ENCODE measurements at regions not wholly inside any gene's neighbourhood (a gene's known extent, or its start where the extent isn't known, plus 50 kb on each side); places are given as distances from the start of the nearest gene placed in this dataset.
"Not testable (repeated sequence)": the region's sequence is repeated elsewhere in the genome, so short reads cannot be mapped to it uniquely, and the experiment has no call there.

DNA sequence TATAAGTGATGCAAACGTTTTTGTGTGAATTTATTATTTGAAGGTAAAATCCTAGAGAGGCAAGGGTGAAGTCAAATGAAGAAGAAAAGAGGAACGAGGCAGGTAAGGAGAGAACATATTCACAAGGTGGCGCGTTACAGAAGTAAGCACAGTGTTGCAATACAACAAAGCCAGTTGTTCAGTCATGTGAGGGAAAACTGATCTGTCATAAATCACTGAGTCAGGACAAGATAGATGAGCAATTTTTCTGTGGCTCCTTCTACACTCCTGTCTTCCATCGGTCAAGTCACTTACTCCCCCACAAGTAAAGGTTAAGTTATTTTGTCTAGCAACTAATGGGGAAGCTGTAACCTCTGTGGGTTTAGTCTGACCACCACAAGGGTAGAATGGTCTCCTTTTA, 203.0 kb upstream of the GK2 start:
- DNase-seq (ENCODE audit: low read depth in 1 of 2, low spot score in 1 of 2): no peak
- in situ Hi-C loops (cut with HindIII; ENCODE audit: low pct_unique_long_range_greater_than_20kb, low sequenced_read_pairs): no loop called here
- TF ChIP-seq JUND (IDR thresholded peaks at IDR 0.05; ENCODE audit: low read depth): no peak

DNA sequence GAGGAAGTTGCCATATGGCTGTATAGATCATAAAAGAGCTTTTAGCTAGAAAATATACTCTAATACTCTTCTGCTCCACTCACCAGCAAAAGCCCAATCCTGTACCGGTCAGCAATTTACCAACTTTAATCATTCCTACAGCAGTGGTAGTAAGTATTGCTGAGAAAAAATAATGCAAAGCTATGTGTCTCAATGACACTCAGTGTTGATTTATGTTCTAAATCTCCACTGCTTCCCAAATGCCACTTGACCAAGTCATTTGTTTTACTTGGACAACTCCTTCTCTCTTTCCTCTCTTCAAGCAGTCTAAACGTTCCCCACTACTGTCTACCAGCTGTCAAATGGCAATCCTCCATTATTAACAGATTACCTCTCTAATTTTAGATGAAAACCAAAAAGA, 201.8 kb upstream of the GK2 start:
- DNase-seq (ENCODE audit: low read depth in 1 of 2, low spot score in 1 of 2): no peak
- in situ Hi-C loops (cut with HindIII; ENCODE audit: low pct_unique_long_range_greater_than_20kb, low sequenced_read_pairs): no loop called here
- TF ChIP-seq JUND (IDR thresholded peaks at IDR 0.05; ENCODE audit: low read depth): no peak

DNA sequence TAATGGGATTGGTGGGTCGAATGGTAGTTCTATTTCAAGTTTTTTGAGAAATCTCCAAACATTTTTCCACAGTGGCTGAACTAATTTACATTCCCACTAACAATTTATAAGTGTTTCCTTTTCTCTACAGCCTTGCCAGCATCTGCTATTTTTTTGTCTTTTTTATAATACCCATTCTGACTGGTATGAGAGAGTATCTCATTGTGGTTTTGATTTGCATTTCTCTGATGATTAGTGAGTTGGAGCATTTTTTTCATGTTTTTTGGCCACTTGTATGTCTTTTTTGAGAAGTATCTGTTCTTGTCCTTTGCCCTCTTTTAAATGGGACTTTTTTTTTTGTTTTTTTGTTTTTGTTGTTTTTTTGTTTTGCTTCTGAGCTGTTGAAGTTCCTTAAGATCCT, 200.0 kb upstream of the GK2 start:
- in situ Hi-C loops (cut with HindIII; ENCODE audit: low pct_unique_long_range_greater_than_20kb, low sequenced_read_pairs): no loop called here
- TF ChIP-seq JUND (IDR thresholded peaks at IDR 0.05; ENCODE audit: low read depth): no peak
- no peak for DNase-seq (ENCODE audit: low read depth in 1 of 2, low spot score in 1 of 2)

DNA sequence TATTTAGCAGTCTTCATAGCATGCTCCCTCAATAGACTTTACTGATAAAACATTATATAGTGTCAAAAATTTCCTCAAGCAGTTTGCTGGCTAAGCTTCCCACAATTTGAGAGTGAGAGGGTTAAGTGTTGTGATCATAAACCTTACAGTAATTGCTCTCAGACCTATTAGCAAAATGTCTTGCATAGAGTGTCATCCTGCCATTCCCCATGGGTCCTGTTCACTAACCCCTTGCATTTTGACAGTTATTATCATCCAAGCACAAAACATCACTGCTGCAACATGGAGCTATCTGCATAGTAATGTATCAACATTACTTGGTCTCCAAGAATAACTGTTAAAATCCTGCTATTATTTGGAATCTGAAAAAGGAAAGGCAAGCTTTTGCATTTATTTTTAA, 196.1 kb upstream of the GK2 start:
- no peak for TF ChIP-seq JUND (IDR thresholded peaks at IDR 0.05; ENCODE audit: low read depth)
- in situ Hi-C loops (cut with HindIII; ENCODE audit: low pct_unique_long_range_greater_than_20kb, low sequenced_read_pairs): no loop called here

DNA sequence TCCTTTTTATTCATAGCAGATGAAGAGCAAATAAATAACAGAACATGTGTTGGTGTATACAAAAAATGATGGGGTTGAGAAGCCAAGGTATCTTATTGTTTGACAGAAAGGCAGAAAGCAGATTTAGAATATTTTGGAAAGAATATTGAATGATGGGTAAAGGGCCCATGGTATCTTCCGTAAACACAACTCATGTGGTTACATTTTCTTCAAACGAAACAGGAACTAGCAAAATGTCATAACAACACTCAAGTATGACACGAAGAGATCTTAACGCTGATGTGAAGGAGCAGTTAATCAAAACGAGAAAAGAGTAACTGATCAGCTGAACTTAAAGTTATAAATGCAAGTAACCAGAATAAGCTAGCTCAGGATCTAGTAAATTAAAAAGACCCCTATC, 195.7 kb upstream of the GK2 start:
- TF ChIP-seq JUND (IDR thresholded peaks at IDR 0.05; ENCODE audit: low read depth): no peak
- no peak for DNase-seq (ENCODE audit: low read depth in 1 of 2, low spot score in 1 of 2)
- in situ Hi-C loops (cut with HindIII; ENCODE audit: low pct_unique_long_range_greater_than_20kb, low sequenced_read_pairs): no loop called here

More for the DNA sequence above, 196.1 kb upstream of the GK2 start:
- DNase-seq (ENCODE audit: low read depth in 1 of 2, low spot score in 1 of 2): no peak

DNA sequence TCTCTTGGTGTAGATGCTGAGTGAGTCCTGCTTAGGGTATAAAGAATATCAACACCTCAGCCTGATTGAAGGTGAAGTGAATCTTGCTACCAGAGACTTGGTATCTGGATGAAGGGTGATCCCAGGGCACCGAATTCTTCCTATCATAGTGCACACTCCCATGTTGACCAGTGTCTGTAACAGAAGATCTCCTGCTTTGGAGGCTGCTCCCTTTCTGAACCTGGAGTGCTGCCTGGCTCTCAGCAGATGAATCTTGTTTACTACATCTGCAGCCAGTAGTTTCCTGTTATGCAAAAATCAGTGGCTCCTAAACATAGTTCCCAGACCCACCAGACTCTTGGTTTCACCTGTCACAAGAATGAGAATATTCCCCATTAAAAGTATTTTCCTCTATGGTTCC, 191.7 kb upstream of the GK2 start:
- DNase-seq (ENCODE audit: low read depth in 1 of 2, low spot score in 1 of 2): no peak
- TF ChIP-seq JUND (IDR thresholded peaks at IDR 0.05; ENCODE audit: low read depth): no peak
- in situ Hi-C loops (cut with HindIII; ENCODE audit: low pct_unique_long_range_greater_than_20kb, low sequenced_read_pairs): no loop called here

DNA sequence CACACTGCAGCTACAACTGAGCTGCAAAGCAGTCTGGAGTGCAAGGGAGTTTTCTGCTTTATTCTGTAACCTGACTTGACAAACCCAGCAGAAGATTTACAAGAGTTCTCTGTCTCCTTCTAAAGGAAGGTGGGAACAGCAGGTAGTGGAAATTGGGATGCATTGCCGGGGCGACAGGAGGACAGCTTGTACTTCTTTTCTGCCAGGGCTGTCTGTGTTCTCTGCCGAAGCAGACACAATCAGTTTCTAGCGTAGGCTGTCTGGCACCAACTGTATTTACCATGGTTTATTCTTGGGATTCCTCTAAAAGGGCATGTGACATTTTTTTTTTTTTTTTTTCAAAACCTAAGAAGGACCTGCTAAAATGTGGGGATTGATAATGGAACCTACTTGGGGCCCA, 190.8 kb upstream of the GK2 start:
- no peak for TF ChIP-seq JUND (IDR thresholded peaks at IDR 0.05; ENCODE audit: low read depth)
- in situ Hi-C loops (cut with HindIII; ENCODE audit: low pct_unique_long_range_greater_than_20kb, low sequenced_read_pairs): no loop called here
- no peak for DNase-seq (ENCODE audit: low read depth in 1 of 2, low spot score in 1 of 2)

DNA sequence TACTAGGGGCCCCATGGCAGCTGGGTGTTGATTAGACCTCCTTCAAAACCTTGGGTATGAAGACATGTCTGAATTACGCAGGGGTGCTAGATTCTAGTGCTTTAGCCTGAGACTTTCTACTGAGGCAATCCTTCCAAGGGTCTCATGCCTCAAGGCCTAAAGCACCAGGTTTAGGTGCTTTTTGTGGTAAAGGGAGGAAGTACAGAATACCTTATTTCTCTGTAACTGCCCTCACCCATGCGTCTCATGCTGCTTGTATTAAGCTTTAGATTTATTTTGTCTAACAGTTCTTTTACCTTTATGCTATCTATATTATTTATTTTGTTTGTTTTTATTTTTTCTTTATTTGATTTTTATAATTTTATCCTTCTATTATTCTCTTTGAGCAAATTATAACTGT, 190.2 kb upstream of the GK2 start:
- TF ChIP-seq JUND (IDR thresholded peaks at IDR 0.05; ENCODE audit: low read depth): no peak
- in situ Hi-C loops (cut with HindIII; ENCODE audit: low pct_unique_long_range_greater_than_20kb, low sequenced_read_pairs): no loop called here
- no peak for DNase-seq (ENCODE audit: low read depth in 1 of 2, low spot score in 1 of 2)

DNA sequence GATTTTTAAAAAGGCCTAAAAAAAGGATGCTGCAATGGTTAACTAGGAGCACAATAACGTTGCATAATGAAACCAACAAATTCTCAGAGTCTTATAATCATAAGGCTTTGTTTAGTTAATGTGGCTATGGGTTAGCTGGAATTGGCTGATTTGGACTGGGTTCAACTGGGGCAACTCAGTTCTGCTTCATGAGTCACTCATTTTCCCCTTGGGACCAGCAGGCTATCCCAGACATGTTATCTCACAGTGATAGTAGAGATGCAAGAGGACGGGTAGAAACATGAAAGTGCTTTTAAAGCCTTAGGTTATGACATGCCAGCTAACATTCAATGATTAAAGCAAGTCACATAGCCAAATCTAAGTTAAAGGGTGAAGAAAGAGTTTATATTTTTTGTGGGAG, 189.2 kb upstream of the GK2 start:
- in situ Hi-C loops (cut with HindIII; ENCODE audit: low pct_unique_long_range_greater_than_20kb, low sequenced_read_pairs): no loop called here
- no peak for TF ChIP-seq JUND (IDR thresholded peaks at IDR 0.05; ENCODE audit: low read depth)
- DNase-seq (ENCODE audit: low read depth in 1 of 2, low spot score in 1 of 2): no peak

DNA sequence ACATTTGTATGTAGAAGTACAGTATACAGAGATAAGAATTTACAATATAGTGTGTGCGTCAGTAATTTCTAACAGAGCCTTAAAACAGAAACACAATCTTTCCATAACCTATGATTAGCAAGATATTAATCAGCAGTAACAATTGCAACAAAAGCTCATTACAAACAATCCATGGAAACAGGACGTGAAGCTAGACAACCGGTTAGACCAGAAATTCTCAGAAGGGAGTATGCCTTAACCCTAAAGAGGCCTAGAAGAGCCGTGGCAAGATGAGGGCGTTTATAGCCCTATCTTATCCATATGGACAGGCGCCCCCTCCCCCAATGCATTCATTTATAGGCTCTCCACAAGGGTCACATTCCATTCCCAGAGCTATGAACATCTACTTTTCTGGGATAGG, 184.2 kb upstream of the GK2 start:
- DNase-seq (ENCODE audit: low read depth in 1 of 2, low spot score in 1 of 2); in situ Hi-C loops (cut with HindIII; ENCODE audit: low pct_unique_long_range_greater_than_20kb, low sequenced_read_pairs): not testable (repeated sequence)

DNA sequence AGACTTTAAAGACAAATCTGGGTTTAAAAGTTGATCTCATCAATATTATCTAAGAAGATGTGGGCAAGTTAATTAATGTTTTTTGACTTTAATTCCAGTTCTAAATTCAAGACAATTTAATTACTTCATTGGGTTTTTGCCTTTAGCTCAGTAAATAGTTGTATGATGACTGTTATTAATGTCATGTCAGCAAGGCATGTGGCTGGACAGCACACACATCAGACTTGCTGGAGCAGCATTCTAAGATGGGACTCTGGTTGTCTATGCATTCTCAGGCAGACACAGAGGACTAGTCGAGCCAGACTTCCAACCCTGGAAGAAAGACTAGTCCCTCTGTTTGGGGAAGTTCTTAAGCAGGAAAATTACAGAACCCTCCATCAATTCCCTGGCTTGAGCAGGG, 180.7 kb upstream of the GK2 start:
- TF ChIP-seq JUND (IDR thresholded peaks at IDR 0.05; ENCODE audit: low read depth): no peak
- DNase-seq (ENCODE audit: low read depth in 1 of 2, low spot score in 1 of 2): no peak
- in situ Hi-C loops (cut with HindIII; ENCODE audit: low pct_unique_long_range_greater_than_20kb, low sequenced_read_pairs): no loop called here

DNA sequence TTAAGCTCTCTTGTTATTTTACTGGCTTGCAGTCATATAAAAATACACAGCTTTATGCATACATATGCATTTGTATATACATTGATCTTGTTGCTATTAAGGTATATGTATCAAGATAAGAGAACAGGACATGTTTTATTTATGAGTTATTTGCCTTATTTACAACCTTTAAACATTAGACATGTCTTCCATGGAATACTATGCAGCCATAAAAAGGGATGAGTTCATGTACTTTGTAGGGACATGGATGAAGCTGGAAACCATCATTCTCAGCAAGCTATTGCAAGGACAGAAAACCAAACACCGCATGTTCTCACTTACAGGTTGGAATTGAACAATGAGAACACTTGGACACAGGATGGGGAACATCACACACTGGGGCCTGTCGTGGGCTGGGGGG, 179.2 kb upstream of the GK2 start:
- in situ Hi-C loops (cut with HindIII; ENCODE audit: low pct_unique_long_range_greater_than_20kb, low sequenced_read_pairs); DNase-seq (ENCODE audit: low read depth in 1 of 2, low spot score in 1 of 2): not testable (repeated sequence)

DNA sequence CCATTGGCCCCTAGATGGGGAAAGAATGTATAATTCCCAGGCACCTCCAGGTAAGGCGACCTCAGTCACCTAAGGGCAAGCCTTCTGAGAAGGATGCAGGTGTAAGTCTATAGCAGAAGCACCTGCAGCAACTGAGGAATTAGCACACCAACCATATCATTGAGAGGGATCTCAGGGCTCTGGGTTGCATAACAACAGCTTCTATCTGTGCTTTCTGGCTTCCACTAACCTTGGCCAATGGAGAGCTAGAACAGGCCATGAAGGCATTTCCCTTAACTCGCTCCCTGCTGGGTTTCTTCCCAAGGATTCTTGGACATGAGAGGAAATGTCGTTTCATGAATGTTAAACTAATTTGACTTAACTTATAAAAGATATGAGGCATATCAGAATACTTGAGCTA, 177.8 kb upstream of the GK2 start:
- in situ Hi-C loops (cut with HindIII; ENCODE audit: low pct_unique_long_range_greater_than_20kb, low sequenced_read_pairs): no loop called here
- no peak for TF ChIP-seq JUND (IDR thresholded peaks at IDR 0.05; ENCODE audit: low read depth)
- no peak for DNase-seq (ENCODE audit: low read depth in 1 of 2, low spot score in 1 of 2)

DNA sequence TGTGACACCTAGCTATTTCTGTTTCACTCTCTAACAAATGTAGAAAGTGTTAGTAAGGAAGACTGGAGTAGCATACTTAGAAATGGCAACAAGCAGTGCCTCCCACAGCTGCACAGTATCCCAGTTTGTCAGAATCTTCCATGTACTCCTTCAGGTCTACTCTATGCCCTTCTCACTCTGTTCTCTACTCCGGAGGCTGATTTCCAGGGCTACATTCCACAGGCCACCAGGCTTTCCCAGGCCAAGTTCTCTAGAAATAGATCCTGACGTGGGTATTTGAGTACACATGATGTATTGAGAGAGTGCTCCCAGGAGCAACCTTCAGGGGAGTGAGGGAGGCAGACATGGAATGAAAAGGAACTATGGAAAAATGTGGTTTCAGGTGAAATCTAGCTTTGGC, 177.3 kb upstream of the GK2 start:
- DNase-seq (ENCODE audit: low read depth in 1 of 2, low spot score in 1 of 2): no peak
- no peak for TF ChIP-seq JUND (IDR thresholded peaks at IDR 0.05; ENCODE audit: low read depth)
- in situ Hi-C loops (cut with HindIII; ENCODE audit: low pct_unique_long_range_greater_than_20kb, low sequenced_read_pairs): no loop called here

DNA sequence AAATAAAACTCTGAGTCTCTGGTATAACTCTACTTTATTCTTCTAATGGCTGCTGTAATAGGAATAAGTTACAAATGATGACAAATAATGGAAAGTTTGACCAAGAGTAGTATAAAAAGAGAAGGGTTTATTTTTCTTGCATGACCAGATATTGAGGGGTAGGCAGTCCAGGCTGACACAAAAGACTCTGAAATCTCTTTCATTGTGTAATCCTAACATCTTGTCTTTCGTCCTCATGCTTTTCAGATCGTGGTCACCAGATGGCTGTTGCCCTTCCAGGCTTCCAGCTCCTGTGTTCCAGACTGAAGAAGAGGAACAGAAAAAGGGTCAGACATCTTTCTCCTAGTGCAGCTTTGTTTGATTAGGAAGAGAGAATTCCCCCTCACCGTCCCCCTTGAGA, 176.9 kb upstream of the GK2 start:
- no peak for DNase-seq (ENCODE audit: low read depth in 1 of 2, low spot score in 1 of 2)
- in situ Hi-C loops (cut with HindIII; ENCODE audit: low pct_unique_long_range_greater_than_20kb, low sequenced_read_pairs): no loop called here
- no peak for TF ChIP-seq JUND (IDR thresholded peaks at IDR 0.05; ENCODE audit: low read depth)

All from T47D (cell line).